ENCODE measurements at regions not wholly inside any gene's neighbourhood (a gene's known extent, or its start where the extent isn't known, plus 50 kb on each side); places are given as distances from the start of the nearest gene placed in this dataset.

DNA sequence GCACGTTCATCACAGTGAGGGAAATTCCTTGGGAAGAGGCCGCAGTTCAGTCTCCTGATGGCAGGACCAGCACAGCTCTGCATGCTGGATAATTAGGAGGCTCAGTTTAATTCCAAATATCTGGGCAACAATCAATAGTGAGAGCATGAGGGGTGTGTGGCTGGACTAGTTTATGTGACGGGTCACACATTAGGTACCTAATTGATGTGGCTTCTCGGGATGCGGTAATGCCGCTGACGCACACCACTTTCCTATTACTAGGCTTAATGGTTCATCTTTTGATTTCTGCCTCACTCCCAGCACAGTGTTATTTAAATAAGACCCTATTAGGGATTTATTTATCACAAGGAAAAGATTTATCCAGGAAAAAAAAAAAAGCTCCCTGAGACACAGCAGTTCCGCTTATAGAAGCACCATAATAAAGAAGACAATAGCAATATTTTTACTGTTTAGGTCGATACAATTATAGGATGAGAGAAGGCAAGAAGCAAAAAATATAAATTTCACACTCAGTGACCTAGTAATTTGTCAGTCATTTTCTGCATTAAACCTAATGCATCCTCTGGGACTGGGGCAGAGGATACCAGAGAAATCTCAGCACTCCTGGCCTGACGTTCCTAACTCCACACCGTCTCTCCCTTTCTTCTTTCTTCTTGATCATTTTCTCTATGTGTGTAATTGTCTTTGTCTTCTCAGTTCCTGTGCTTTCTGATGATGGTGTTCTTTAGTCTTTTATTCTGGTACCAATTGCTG lies 264.7 kb upstream of the SLC14A2 start:
- TF ChIP-seq, protein P1, sequence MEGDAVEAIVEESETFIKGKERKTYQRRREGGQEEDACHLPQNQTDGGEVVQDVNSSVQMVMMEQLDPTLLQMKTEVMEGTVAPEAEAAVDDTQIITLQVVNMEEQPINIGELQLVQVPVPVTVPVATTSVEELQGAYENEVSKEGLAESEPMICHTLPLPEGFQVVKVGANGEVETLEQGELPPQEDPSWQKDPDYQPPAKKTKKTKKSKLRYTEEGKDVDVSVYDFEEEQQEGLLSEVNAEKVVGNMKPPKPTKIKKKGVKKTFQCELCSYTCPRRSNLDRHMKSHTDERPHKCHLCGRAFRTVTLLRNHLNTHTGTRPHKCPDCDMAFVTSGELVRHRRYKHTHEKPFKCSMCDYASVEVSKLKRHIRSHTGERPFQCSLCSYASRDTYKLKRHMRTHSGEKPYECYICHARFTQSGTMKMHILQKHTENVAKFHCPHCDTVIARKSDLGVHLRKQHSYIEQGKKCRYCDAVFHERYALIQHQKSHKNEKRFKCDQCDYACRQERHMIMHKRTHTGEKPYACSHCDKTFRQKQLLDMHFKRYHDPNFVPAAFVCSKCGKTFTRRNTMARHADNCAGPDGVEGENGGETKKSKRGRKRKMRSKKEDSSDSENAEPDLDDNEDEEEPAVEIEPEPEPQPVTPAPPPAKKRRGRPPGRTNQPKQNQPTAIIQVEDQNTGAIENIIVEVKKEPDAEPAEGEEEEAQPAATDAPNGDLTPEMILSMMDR (IDR thresholded peaks at IDR 0.05), result no peak
- no peak for TF ChIP-seq ZFX (IDR thresholded peaks at IDR 0.05; ENCODE audit: borderline replicate concordance)

All from 22Rv1 (cell line).